Upper lobe of left lung (tissue), 4 donors: ENCODE measurements at regions not wholly inside any gene's neighbourhood (a gene's known extent, or its start where the extent isn't known, plus 50 kb on each side); places are given as distances from the start of the nearest gene placed in this dataset.

Source experiments
- EP300 ChIP-seq, 4 donors: sonication (generic); formaldehyde crosslinking; IDR thresholded peaks; one replicate each; pipeline ENCODE4 v1.5.1; 2017; ENCODE audit warnings: antibody characterized with exemption in 4 of 4, control low read depth in 2 of 4
- POLR2A ChIP-seq, 4 donors: fragments of 450-650 bp; IDR thresholded peaks; one replicate each; pipeline ENCODE4 v1.5.1; 2016 to 2017; ENCODE audit warnings: antibody characterized with exemption in 4 of 4, mild to moderate bottlenecking in 2 of 4
- POLR2AphosphoS5 ChIP-seq, 2 donors: sonication (generic); formaldehyde crosslinking; IDR thresholded peaks; one replicate each; pipeline ENCODE4 v1.5.1; 2017; ENCODE audit warnings: antibody characterized with exemption in 2 of 2
- TF ChIP-seq, protein P1 (sequence below), 6 experiments: fragments of 450-650 bp in 4 of 6; fragments of 200-600 bp in 2 of 6; sonication (generic) in 2 of 6; IDR thresholded peaks; one replicate each; pipeline ENCODE4 v1.5.1; 2016 to 2019; ENCODE audit warnings: antibody characterized with exemption in 6 of 6

DNA sequence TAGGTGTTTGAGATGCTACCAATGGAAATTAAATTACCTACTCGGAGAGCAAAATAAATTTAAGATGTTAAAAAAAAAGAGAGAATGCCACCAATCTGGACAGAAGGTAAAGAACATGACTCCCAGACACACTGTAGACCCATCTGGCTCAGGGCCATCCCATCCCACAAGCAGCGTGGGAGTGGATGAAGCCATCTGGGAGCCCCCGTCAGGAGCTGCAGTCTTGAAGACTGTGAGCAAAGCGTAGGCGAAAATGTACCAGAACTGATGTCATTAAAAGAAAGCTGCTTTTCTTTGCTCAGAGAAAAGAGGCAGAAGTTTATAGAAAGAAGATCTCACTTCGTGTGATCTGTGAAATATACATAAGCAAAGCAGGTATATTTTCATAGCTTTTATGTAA is 815.7 kb downstream of the QKI start:
- no peak for TF ChIP-seq POLR2A (IDR thresholded peaks at IDR 0.05)
- TF ChIP-seq POLR2AphosphoS5 (IDR thresholded peaks at IDR 0.05): no peak
- TF ChIP-seq EP300 (IDR thresholded peaks at IDR 0.05): no peak
- TF ChIP-seq, protein P1, sequence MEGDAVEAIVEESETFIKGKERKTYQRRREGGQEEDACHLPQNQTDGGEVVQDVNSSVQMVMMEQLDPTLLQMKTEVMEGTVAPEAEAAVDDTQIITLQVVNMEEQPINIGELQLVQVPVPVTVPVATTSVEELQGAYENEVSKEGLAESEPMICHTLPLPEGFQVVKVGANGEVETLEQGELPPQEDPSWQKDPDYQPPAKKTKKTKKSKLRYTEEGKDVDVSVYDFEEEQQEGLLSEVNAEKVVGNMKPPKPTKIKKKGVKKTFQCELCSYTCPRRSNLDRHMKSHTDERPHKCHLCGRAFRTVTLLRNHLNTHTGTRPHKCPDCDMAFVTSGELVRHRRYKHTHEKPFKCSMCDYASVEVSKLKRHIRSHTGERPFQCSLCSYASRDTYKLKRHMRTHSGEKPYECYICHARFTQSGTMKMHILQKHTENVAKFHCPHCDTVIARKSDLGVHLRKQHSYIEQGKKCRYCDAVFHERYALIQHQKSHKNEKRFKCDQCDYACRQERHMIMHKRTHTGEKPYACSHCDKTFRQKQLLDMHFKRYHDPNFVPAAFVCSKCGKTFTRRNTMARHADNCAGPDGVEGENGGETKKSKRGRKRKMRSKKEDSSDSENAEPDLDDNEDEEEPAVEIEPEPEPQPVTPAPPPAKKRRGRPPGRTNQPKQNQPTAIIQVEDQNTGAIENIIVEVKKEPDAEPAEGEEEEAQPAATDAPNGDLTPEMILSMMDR (IDR thresholded peaks at IDR 0.05): no peak
